Lung (tissue), 11 donors: ENCODE measurements at regions not wholly inside any gene's neighbourhood (a gene's known extent, or its start where the extent isn't known, plus 50 kb on each side); places are given as distances from the start of the nearest gene placed in this dataset.

Experiments
- ATAC-seq: fragments of 200-7000 bp; cut with Tn5 transposase; one replicate; pipeline ENCODE4 v1.9.1; 2020; ENCODE audit warnings: moderate number of reproducible peaks; ENCODE audit not compliant: insufficient read depth, low FRiP score
- DNase-seq, 3 donors: peaks; one replicate each; pipeline ENCODE4 v3.0.0-alpha.2; 2013 to 2017
- H3K27ac ChIP-seq, 2 donors: one replicate each; pipeline ENCODE4 v1.5.1; 2013; ENCODE audit warnings: mild to moderate bottlenecking in 2 of 2, moderate library complexity in 2 of 2, control low read depth in 1 of 2, inconsistent platforms in 1 of 2, low read depth in 1 of 2, low read length in 1 of 2
- H3K27me3 ChIP-seq, 3 donors: one replicate each; pipeline ENCODE4 v1.5.1; 2013; ENCODE audit warnings: low read length in 2 of 3; ENCODE audit not compliant: control insufficient read depth in 3 of 3, insufficient read depth in 3 of 3
- H3K36me3 ChIP-seq, 4 donors: one replicate each; pipeline ENCODE4 v1.5.1; 2013; ENCODE audit warnings: low read length in 4 of 4, mild to moderate bottlenecking in 1 of 4, moderate library complexity in 1 of 4; ENCODE audit not compliant: control insufficient read depth in 4 of 4, insufficient read depth in 4 of 4
- H3K4me1 ChIP-seq, 5 donors: one replicate each; pipeline ENCODE4 v1.5.1; 2013; ENCODE audit warnings: low read length in 5 of 5, mild to moderate bottlenecking in 2 of 5, moderate library complexity in 1 of 5; ENCODE audit not compliant: control insufficient read depth in 5 of 5, insufficient read depth in 5 of 5
- H3K4me3 ChIP-seq: one replicate; pipeline ENCODE4 v1.5.1; 2013; ENCODE audit warnings: mild to moderate bottlenecking, control low read depth, moderate library complexity
- H3K9ac ChIP-seq, 2 donors: one replicate each; pipeline ENCODE4 v1.5.1; 2013; ENCODE audit warnings: low read length in 2 of 2, control low read depth in 1 of 2; ENCODE audit not compliant: insufficient read depth in 1 of 2
- H3K9me3 ChIP-seq, 4 donors: one replicate each; pipeline ENCODE4 v1.5.1; 2013; ENCODE audit warnings: low read length in 3 of 4, mild to moderate bottlenecking in 1 of 4, moderate library complexity in 1 of 4; ENCODE audit not compliant: control insufficient read depth in 4 of 4, insufficient read depth in 3 of 4
- WGBS, 2 donors: extraction: QIAGEN DNeasy Blood & Tissue Kit; methylation state at CpG; one replicate each; pipeline ENCODE4 v1.1.7; 2013; 5-methylcytosine and 5-hydroxymethylcytosine counted together
- TF ChIP-seq, protein P1 (sequence below): IDR thresholded peaks from 2 replicates; pipeline ENCODE4 v1.5.1; 2012; ENCODE audit warnings: mild to moderate bottlenecking; ENCODE audit errors: control extremely low read depth, extremely low read depth
- donor health status: control.
- donor health status: control.
- donor health status: Bipolar disorder and iron deficiency.
- donor health status: healthy.
- donor health status: DM: yes; HTN: yes; CAD: no.

DNA sequence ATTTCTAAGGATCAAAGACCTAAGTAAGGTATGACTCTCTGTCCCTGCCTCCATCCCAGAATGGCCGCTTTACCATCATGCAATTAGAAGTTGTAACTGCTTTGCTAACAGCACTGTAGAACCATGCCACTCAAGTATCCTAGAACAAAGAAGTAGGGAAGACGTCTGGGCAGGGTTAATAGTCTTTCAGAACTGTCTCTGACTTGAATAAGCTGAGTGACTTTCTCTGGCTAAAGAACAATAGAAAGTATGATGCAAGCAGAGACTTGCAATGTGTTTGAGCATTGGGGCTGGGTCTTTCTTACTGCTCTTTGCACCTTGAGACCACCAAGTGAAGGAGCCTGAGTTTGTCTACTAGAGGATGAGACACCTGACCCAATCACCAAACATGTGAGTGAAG lies 279.6 kb upstream of the JAG1 start:
- H3K4me3 ChIP-seq: no peak overlapping the region
- DNase-seq: no peak
- H3K36me3 ChIP-seq: no peaks in the 10 kb centered on the region
- WGBS, 2 donors: 83 to 91% methylated on average over 2 of the region's 2 CpGs
- H3K9ac ChIP-seq: no peak overlapping the region
- ATAC-seq: no peak
- TF ChIP-seq, protein P1, sequence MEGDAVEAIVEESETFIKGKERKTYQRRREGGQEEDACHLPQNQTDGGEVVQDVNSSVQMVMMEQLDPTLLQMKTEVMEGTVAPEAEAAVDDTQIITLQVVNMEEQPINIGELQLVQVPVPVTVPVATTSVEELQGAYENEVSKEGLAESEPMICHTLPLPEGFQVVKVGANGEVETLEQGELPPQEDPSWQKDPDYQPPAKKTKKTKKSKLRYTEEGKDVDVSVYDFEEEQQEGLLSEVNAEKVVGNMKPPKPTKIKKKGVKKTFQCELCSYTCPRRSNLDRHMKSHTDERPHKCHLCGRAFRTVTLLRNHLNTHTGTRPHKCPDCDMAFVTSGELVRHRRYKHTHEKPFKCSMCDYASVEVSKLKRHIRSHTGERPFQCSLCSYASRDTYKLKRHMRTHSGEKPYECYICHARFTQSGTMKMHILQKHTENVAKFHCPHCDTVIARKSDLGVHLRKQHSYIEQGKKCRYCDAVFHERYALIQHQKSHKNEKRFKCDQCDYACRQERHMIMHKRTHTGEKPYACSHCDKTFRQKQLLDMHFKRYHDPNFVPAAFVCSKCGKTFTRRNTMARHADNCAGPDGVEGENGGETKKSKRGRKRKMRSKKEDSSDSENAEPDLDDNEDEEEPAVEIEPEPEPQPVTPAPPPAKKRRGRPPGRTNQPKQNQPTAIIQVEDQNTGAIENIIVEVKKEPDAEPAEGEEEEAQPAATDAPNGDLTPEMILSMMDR: no peak
- peaks cover 0 to 4% (median 0%) of the 10 kb centered on the region in 5 donors for H3K4me1 ChIP-seq
- H3K9me3 ChIP-seq: no peaks in the 10 kb centered on the region
- no peaks in the 10 kb centered on the region for H3K27me3 ChIP-seq
- no peak overlapping the region for H3K27ac ChIP-seq

DNA sequence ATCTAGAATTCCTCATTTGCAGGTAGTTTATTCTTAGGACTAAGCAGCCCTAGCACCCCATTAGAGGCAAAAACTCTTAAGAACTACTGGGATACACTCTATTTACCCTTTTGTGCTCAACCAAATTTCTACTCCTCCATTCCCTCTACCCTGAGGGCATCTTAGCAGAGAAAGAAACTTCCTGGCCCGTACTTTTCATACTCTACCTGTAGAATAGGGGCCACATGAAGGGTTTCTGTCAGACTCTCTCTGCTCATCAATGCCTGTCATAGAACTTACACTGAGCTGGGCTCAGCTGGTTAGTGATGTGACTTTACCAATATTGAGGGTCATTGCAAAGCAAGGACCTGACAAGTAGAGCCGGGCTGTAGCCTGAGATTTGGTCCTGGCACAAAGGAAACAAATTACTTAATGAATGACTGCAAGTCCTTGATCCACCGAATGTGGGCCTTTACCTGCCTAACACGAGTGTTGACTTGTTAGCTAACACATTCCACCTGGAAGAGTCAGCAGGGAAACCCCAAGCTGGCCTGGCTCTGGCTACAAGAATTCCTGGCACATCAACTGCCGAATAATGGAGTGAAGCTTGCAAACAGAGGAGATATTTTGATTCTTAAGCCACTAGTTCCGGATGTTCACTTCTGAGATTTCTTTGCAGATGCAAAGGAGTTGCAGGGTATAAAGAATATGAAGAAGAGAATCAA lies 280.5 kb upstream of the JAG1 start:
- Histone ChIP-seq H3K4me3 (no peak overlapping the region), H3K9ac (no peak overlapping the region), H3K9me3 (no peaks in the 10 kb centered on the region), H3K4me1 (peaks cover 0 to 4% (median 0%) of the 10 kb centered on the region in 5 donors), H3K27me3 (no peaks in the 10 kb centered on the region), H3K27ac (no peak overlapping the region), H3K36me3 (no peaks in the 10 kb centered on the region)
- TF ChIP-seq, protein P1: no peak
- peak; percentile 66 for ATAC-seq
- WGBS, 2 donors: 64 to 75% methylated on average over 6 of the region's 6 CpGs
- DNase-seq: no peak

- ATAC-seq (no peak), DNase-seq (no peak)
- no peaks in the 10 kb centered on the region for H3K36me3 ChIP-seq
- peaks cover 0 to 4% (median 0%) of the 10 kb centered on the region in 5 donors for H3K4me1 ChIP-seq
- H3K4me3 ChIP-seq: no peak overlapping the region
- H3K27ac ChIP-seq: no peak overlapping the region
- WGBS, 2 donors: 82 to 85% methylated on average over 3 of the region's 3 CpGs
- H3K9me3 ChIP-seq: no peaks in the 10 kb centered on the region
- no peak overlapping the region for H3K9ac ChIP-seq
- TF ChIP-seq, protein P1: no peak
- no peaks in the 10 kb centered on the region for H3K27me3 ChIP-seq
These were observed 281.2 kb upstream of the JAG1 start for GRCh38 chr20:10954908-10955580.
